Lower leg skin (tissue), 4 donors: ENCODE measurements at regions not wholly inside any gene's neighbourhood (a gene's known extent, or its start where the extent isn't known, plus 50 kb on each side); places are given as distances from the start of the nearest gene placed in this dataset.
"Not testable (repeated sequence)": the region's sequence is repeated elsewhere in the genome, so short reads cannot be mapped to it uniquely, and the experiment has no call there.

ENCODE experiments used
- DNase-seq, 2 donors: peaks; one replicate each; pipeline ENCODE4 v3.0.0-alpha.2; 2019; ENCODE audit warnings: low spot score in 2 of 2
- H3K4me3 ChIP-seq: fragments of 200-600 bp; sonication (generic); 2 replicates; pipeline ENCODE4 v1.5.1; 2017; ENCODE audit warnings: mild to moderate bottlenecking, low read depth; ENCODE audit not compliant: poor library complexity, severe bottlenecking
- CTCF ChIP-seq, 3 donors: fragments of 450-650 bp; IDR thresholded peaks; one replicate each; pipeline ENCODE4 v1.5.1; 2016; ENCODE audit warnings: antibody characterized with exemption in 3 of 3, mild to moderate bottlenecking in 3 of 3, moderate library complexity in 2 of 3
- POLR2A ChIP-seq, 2 donors: fragments of 450-650 bp; IDR thresholded peaks; one replicate each; pipeline ENCODE4 v1.6.1; 2016 to 2017; ENCODE audit warnings: antibody characterized with exemption in 2 of 2, mild to moderate bottlenecking in 1 of 2, moderate library complexity in 1 of 2
- WGBS, 2 donors: methylation state at CpG; one replicate each; pipeline ENCODE4 v1.1.5; 2018; 5-methylcytosine and 5-hydroxymethylcytosine counted together
- intact Hi-C: fragments of 100-400 bp; cut with DNase I; formaldehyde crosslinking; loops from one replicate; pipeline ENCODE4 v1.15.0; 2023; ENCODE audit warnings: low total_unique reads

- 61 to 70% methylated on average over 7 of the region's 7 CpGs for WGBS, 2 donors
- no peak overlapping the region for H3K4me3 ChIP-seq
- intact Hi-C loops: no loop called here
- DNase-seq: no peak
- TF ChIP-seq POLR2A (IDR thresholded peaks at IDR 0.05) (no peak), CTCF (IDR thresholded peaks at IDR 0.05) (no peak)
Measured at GRCh38 chr20:46785958-46786357, 76.5 kb downstream of the SLC2A10 start.

- no peak for DNase-seq
- H3K4me3 ChIP-seq: no peak overlapping the region
- no peak for TF ChIP-seq CTCF (IDR thresholded peaks at IDR 0.05)
- no peak for TF ChIP-seq POLR2A (IDR thresholded peaks at IDR 0.05)
- 70 to 84% methylated on average over 6 of the region's 6 CpGs for WGBS, 2 donors
- intact Hi-C loops: no loop called here
Measured at GRCh38 chr20:46786566-46786965, 77.1 kb downstream of the SLC2A10 start.

- no peak overlapping the region for H3K4me3 ChIP-seq
- TF ChIP-seq CTCF (IDR thresholded peaks at IDR 0.05): no peak
- no peak for TF ChIP-seq POLR2A (IDR thresholded peaks at IDR 0.05)
- intact Hi-C loops: no loop called here
- 43% methylated on average over 21 of the region's 21 CpGs for WGBS, 2 donors
- no peak for DNase-seq
Measured at GRCh38 chr20:46787991-46788762, 78.7 kb downstream of the SLC2A10 start.

GRCh38 chr20:46788763-46789091, 79.3 kb downstream of the SLC2A10 start:
- H3K4me3 ChIP-seq, DNase-seq, intact Hi-C loops: not testable (repeated sequence)
- 74 to 75% methylated on average over 5 of the region's 5 CpGs for WGBS, 2 donors

GRCh38 chr20:46789339-46790028, 80.0 kb downstream of the SLC2A10 start:
- 79 to 84% methylated on average over 13 of the region's 13 CpGs for WGBS, 2 donors
- H3K4me3 ChIP-seq: no peak overlapping the region
- intact Hi-C loops: no loop called here
- no peak for DNase-seq
- TF ChIP-seq CTCF (IDR thresholded peaks at IDR 0.05): no peak
- TF ChIP-seq POLR2A (IDR thresholded peaks at IDR 0.05): no peak

GRCh38 chr20:46791722-46792416, 82.4 kb downstream of the SLC2A10 start:
- intact Hi-C loops: no loop called here
- WGBS, 2 donors: 55 to 64% methylated on average over 10 of the region's 10 CpGs
- no peak for DNase-seq
- TF ChIP-seq POLR2A (IDR thresholded peaks at IDR 0.05): no peak
- no peak for TF ChIP-seq CTCF (IDR thresholded peaks at IDR 0.05)
- H3K4me3 ChIP-seq: no peak overlapping the region
